SJCRH30 (cell line): ENCODE measurements at regions not wholly inside any gene's neighbourhood (a gene's known extent, or its start where the extent isn't known, plus 50 kb on each side); places are given as distances from the start of the nearest gene placed in this dataset.
A peak's percentile ranks its signal among the peaks of the same experiment; 100 is the strongest.

Source experiments
- DNase-seq, 2 experiments: peaks; one replicate each; pipeline ENCODE4 v3.0.0-alpha.2; 2015 to 2020
- H3K27ac ChIP-seq: fragments of 250-450 bp; sonication (Bioruptor Pico); 2 replicates; pipeline ENCODE4 v1.5.1; 2020; ENCODE audit warnings: mild to moderate bottlenecking, moderate library complexity
- H3K27me3 ChIP-seq: fragments of 250-450 bp; sonication (Bioruptor Pico); 2 replicates; pipeline ENCODE4 v1.5.1; 2020; ENCODE audit warnings: mild to moderate bottlenecking, moderate library complexity
- H3K36me3 ChIP-seq: fragments of 250-450 bp; sonication (Bioruptor Pico); 2 replicates; pipeline ENCODE4 v1.5.1; 2020; ENCODE audit warnings: mild to moderate bottlenecking, moderate library complexity
- H3K4me1 ChIP-seq: fragments of 250-450 bp; sonication (Bioruptor Pico); 2 replicates; pipeline ENCODE4 v1.5.1; 2020; ENCODE audit warnings: mild to moderate bottlenecking, moderate library complexity
- H3K4me3 ChIP-seq: fragments of 250-450 bp; sonication (Bioruptor Pico); 2 replicates; pipeline ENCODE4 v1.5.1; 2020; ENCODE audit warnings: mild to moderate bottlenecking, moderate library complexity
- H3K9me3 ChIP-seq: fragments of 250-450 bp; sonication (Bioruptor Pico); replicated peaks from 2 replicates; pipeline ENCODE4 v1.5.1; 2020; ENCODE audit warnings: mild to moderate bottlenecking, moderate library complexity

DNA sequence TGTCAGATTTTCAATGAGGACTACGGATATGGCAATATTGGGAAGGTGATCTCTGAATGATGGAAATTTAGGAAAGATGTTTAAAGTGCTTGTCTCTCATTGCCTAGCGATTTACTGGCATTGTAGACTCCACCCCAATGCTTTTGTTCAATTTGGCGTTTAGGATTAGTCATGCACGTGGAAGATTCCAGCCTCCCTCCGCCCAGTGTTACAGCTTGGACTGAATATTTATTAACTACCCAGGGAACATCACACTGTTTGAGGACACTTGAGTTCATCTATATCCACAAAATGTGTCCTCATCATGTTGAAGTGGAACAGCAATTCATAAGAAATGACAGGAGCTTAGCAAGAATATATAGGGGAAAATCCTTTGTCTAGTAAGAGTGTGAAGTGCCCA lies 738.8 kb upstream of the RBFOX1 start:
- Histone ChIP-seq H3K4me3 (no peak overlapping the region), H3K27ac (no peak overlapping the region), H3K9me3 (no peaks in the 10 kb centered on the region), H3K27me3 (0 out of 2 replicates have a peak, but pooled peaks cover 4% of the 10 kb centered on the region), H3K4me1 (no peaks in the 10 kb centered on the region), H3K36me3 (no peaks in the 10 kb centered on the region)
- DNase-seq, result no peak

DNA sequence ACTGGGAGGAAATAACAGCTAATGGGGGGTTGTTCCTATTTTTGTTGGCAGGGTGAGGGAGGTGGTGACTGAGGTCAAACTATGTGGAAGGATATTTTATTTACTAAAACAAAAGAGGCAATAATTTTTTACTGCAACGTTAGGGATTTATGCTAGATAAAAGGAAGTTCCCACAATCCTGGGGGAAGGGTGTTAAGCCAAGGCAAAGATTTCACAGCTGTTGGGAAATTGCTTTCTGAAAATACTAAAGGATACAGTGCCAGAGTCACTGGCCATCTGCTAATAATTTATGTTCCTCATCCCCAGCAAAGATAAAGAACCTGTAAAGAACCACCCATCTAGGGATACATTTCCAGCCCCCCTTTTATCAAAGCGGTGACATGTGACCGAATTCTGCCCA lies 756.0 kb upstream of the RBFOX1 start:
- Histone ChIP-seq H3K27ac (no peak overlapping the region), H3K27me3 (no peaks in the 10 kb centered on the region), H3K4me1 (no peaks in the 10 kb centered on the region), H3K4me3 (no peak overlapping the region), H3K36me3 (no peaks in the 10 kb centered on the region), H3K9me3 (no peaks in the 10 kb centered on the region)
- DNase-seq, result no peak

DNA sequence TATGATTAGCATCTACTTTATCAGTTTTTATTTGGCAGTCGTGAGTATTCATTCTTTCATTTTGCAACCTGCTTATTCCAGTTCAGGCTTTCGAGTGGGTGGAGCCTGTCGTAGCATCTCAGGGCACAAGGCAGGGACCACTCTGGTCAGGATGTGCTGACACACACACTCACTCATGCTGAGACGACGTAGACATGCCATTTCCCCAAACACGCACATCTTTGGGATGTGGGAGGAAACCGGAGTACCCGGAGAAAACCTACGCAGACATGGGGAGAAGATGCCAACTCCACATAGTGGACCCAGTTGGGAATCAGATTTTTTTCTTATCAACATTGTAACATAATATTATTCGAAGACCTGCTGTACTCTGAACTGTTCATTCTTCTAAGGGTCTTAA lies 756.5 kb upstream of the RBFOX1 start:
- H3K27me3 ChIP-seq, result no peaks in the 10 kb centered on the region
- no peak for DNase-seq
- H3K27ac ChIP-seq, result no peak overlapping the region
- H3K9me3 ChIP-seq, result no peaks in the 10 kb centered on the region
- H3K4me1 ChIP-seq, result no peaks in the 10 kb centered on the region
- H3K4me3 ChIP-seq, result no peak overlapping the region
- H3K36me3 ChIP-seq, result no peaks in the 10 kb centered on the region

DNA sequence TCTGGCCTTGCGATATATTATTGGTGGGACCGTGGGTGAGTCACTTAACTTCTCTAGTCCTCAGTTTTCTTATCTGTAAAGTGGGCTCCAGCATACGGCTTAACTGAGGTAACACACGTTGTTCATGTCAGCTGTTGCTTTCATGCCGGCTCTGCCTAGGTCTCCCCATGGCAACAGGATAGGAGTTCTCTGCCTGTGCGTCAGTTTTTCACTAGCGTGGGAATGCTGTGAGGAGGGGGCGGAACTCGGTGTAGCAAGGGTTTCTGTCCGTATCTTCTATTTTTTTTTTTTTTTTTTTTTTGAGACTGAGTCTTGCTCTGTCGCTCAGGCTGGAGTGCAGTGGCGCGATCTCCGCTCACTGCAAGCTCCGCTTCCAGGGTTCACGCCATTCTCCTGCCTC lies 758.5 kb upstream of the RBFOX1 start:
- Histone ChIP-seq H3K36me3 (no peaks in the 10 kb centered on the region), H3K9me3 (no peaks in the 10 kb centered on the region), H3K4me3 (no peak overlapping the region), H3K27ac (no peak overlapping the region), H3K4me1 (no peaks in the 10 kb centered on the region), H3K27me3 (no peaks in the 10 kb centered on the region)
- DNase-seq, result no peak

DNA sequence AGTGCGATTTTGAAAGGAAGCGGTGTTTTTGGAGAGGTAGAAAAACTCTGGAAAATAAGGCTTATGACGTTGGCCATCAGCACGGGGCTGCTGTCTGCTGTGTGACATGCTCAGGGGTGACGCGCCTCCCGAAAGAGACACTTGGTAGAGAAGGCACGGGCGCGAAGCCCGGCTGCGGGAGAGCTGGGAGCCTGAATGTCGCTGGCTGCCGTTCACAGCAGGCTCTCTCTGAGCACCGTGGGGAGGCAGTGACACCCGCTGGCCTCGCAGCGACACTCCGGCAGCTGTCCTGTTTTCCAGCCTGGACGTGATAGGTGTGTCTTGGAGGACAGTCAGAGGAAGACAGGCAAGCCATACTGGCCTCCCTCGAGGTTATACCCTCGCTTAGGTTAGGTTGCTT lies 759.1 kb upstream of the RBFOX1 start:
- no peaks in the 10 kb centered on the region for H3K36me3 ChIP-seq
- H3K9me3 ChIP-seq, result no peaks in the 10 kb centered on the region
- peak in 1 of 2 experiments; percentile 5 for DNase-seq
- H3K4me3 ChIP-seq, result no peak overlapping the region
- no peaks in the 10 kb centered on the region for H3K27me3 ChIP-seq
- H3K27ac ChIP-seq, result no peak overlapping the region
- no peaks in the 10 kb centered on the region for H3K4me1 ChIP-seq

DNA sequence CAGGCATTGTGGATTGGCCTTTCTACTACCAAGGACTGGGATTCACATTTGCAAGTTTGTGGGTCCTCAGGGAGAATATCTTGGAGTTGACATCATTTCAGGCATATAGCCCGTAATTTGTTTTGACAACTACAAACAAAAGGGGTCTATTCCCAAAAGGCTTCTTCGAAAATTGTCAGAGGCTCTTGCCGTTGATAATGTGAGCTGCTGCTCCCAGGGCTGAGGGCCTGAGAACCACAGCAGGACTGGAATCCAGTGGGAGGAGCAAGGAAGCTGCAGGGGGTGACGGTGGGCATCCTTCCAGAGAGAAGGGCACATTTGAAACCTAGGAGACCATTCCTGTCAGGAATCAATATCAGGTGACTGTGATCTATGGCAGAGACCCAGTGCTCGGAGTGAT lies 761.6 kb upstream of the RBFOX1 start:
- Histone ChIP-seq H3K9me3 (no peaks in the 10 kb centered on the region), H3K27me3 (no peaks in the 10 kb centered on the region), H3K4me3 (no peak overlapping the region), H3K27ac (no peak overlapping the region), H3K4me1 (no peaks in the 10 kb centered on the region), H3K36me3 (no peaks in the 10 kb centered on the region)
- no peak for DNase-seq

DNA sequence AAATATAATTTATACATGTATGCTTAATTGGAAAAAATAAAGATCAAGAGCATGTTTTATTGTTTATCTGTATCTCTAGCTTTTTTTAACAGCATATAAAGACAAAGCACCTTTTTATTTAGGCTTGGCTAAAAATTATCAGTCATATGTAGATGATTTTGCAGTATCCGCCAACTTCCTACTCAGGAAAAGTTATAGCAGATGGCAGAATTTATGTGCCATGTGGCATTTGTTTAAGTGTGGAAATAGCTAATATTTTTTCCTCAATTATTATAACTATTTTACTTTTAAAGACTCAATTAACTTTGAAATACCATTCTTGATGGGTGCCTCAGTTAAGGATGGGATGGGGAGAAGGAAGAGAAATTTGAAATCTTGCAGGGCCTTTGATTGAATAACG lies 762.1 kb upstream of the RBFOX1 start:
- Histone ChIP-seq H3K9me3 (no peaks in the 10 kb centered on the region), H3K4me1 (no peaks in the 10 kb centered on the region), H3K4me3 (no peak overlapping the region), H3K27ac (no peak overlapping the region), H3K27me3 (no peaks in the 10 kb centered on the region), H3K36me3 (no peaks in the 10 kb centered on the region)
- no peak for DNase-seq

DNA sequence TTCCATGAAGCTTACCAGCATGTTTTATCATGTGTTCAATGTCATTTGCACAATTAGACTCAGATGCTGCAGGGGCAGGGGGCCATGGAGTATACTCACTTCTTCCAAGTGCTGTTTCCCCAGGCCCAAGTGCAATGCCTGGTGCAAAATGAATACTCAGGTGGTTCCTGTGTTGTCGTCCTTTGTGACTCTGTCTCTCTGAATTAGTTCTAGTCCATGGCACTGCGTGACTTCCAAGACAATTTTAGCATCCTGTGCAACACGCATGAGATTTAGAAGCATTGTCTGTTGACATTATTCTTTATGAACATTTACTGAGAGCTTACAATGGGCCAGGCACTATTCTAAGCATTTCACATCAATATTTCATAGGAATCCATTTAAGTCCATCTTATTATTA lies 769.7 kb upstream of the RBFOX1 start:
- H3K4me3 ChIP-seq, result no peak overlapping the region
- DNase-seq, result no peak
- H3K9me3 ChIP-seq, result no peaks in the 10 kb centered on the region
- H3K4me1 ChIP-seq, result no peaks in the 10 kb centered on the region
- H3K27me3 ChIP-seq, result no peaks in the 10 kb centered on the region
- H3K27ac ChIP-seq, result no peak overlapping the region
- no peaks in the 10 kb centered on the region for H3K36me3 ChIP-seq

DNA sequence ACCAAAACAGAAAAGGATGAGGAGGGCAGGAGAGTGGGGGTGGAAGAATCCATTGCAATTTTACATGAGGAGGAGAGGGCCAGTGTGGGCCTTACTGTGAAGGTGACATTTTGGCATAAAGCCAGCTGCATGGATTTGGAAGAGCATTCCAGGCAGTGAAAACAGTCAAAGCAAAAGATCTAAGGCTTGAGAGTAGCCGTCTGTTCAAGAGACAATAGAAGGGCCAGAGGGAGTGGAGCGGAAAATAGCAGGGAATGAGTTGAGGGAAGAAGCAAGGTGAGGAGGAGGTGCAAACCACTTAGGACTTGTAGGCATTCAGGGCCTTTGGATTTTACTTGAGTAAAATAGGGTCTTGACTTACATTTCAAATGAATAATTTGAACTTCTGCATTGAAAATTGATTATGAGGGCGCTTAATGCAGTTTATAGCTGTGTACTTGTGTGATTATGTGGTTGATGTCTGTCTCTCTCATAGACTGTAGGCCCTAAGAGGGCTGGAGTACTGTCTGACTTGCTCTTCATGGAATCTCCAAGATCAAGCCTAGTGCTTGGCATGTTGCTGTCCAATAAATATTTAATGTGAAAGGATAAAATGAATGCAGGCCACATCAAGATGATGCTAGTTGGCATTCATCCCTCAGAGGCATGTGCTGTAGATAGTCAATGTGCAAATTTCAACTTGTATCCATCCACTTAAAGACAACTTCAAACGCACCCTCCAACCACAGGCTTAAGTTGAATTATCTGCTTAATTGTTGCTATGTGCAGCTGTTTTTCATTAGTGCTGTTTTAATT lies 772.1 kb upstream of the RBFOX1 start:
- Histone ChIP-seq H3K4me1 (no peaks in the 10 kb centered on the region), H3K4me3 (no peak overlapping the region)

DNA sequence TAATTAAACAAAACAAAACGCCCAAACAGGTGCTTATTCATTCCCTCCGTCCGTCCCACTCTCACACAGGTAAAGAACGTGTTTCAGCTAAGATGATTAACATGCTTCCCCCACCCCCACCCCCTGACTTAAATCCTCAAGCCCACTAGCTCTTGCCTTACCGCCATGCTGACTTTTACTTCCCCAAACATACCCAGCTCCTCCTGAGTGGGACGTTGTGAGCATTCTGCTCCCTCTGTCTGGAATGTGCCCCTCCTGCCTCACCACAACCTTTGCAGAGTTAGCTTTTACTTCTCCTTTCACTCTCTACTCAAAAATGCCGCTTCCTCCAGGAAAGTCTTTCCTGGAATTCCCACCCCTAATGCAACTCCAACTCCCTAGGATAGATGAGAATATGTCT lies 774.0 kb upstream of the RBFOX1 start:
- Histone ChIP-seq H3K9me3 (no peaks in the 10 kb centered on the region), H3K36me3 (no peaks in the 10 kb centered on the region), H3K4me1 (no peaks in the 10 kb centered on the region), H3K27me3 (no peaks in the 10 kb centered on the region), H3K4me3 (no peak overlapping the region), H3K27ac (no peak overlapping the region)
- no peak for DNase-seq

More for the DNA sequence above, 772.1 kb upstream of the RBFOX1 start:
- no peak overlapping the region for H3K27ac ChIP-seq
- H3K9me3 ChIP-seq, result no peaks in the 10 kb centered on the region
- H3K27me3 ChIP-seq, result no peaks in the 10 kb centered on the region
- DNase-seq, result no peak
- H3K36me3 ChIP-seq, result no peaks in the 10 kb centered on the region

DNA sequence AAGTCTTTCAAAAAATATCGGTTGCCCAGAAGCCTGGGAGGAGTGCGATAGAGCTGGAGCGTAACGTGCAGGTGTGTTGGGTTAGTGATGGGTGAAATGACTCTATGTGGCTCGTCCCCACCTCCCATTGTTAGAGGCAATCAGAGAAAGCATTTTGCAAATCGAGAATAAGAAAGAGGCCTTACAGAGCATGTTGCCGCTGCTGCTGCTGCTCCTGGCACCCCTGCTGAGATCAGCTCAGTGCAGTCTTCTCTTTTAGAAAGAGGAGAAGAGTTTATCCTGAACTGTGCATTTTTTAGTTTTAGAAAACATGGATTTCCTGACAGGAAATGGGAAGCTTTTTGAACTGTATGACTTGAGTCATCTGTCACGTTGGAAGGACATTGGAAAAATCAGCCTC lies 774.5 kb upstream of the RBFOX1 start:
- no peaks in the 10 kb centered on the region for H3K9me3 ChIP-seq
- no peaks in the 10 kb centered on the region for H3K27me3 ChIP-seq
- H3K36me3 ChIP-seq, result no peaks in the 10 kb centered on the region
- DNase-seq, result no peak
- no peak overlapping the region for H3K27ac ChIP-seq
- H3K4me3 ChIP-seq, result no peak overlapping the region
- no peaks in the 10 kb centered on the region for H3K4me1 ChIP-seq

DNA sequence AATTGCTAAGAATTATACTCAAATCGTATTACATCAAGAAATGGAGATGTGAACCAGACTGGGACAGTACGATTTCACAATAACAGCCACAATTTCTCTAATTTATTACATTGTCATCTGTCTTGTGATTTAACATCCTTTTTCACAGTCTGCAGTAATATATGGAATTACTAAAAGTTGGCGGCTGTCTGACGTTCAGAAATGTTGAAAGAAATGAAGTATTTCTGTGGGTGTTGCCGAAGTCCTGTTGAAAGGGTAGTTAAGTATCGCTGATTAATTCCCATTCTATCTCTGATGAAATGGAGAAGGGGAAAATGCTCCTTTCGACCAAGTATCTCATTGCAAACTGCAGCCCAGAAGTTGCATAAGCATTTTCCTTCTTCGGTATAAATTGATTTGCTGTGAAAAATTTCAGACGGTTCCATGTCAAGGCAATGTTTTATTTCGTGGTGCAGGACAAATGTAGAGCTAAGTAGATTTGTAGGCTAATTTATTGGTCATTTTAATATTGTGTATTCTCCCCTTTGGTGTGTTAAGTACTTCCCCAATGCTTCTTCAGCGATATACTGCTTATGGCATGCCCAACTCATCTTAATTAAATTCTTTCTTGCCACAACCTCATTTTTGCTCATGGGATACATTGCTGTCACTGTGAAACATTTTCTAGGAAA lies 775.2 kb upstream of the RBFOX1 start:
- no peaks in the 10 kb centered on the region for H3K4me1 ChIP-seq
- H3K4me3 ChIP-seq, result no peak overlapping the region
- no peak overlapping the region for H3K27ac ChIP-seq
- no peaks in the 10 kb centered on the region for H3K27me3 ChIP-seq
- H3K9me3 ChIP-seq, result no peaks in the 10 kb centered on the region
- no peaks in the 10 kb centered on the region for H3K36me3 ChIP-seq
- no peak for DNase-seq

DNA sequence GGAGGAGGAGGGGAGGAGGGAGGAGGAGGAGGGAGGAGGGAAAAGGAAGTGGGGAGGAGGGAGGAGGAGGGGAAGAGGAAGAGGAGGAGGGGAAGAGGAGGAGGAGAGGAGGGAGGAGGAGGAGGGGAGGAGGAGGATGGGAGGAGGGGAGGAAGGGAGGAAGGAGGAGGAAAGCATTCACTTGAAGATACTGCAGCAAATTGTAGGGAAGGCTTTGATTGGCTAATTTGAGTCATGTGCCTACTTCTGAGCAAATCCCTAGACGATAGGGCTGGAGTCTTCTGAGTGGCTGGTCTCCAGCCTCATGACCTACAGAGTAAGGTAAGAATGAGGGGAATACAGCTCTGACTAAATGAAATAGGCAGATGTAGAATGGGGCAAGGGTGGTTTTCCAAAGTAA lies 783.2 kb upstream of the RBFOX1 start:
- no peaks in the 10 kb centered on the region for H3K9me3 ChIP-seq
- H3K36me3 ChIP-seq, result no peaks in the 10 kb centered on the region
- DNase-seq, result no peak
- no peaks in the 10 kb centered on the region for H3K27me3 ChIP-seq
- no peak overlapping the region for H3K27ac ChIP-seq
- H3K4me3 ChIP-seq, result no peak overlapping the region
- H3K4me1 ChIP-seq, result no peaks in the 10 kb centered on the region

DNA sequence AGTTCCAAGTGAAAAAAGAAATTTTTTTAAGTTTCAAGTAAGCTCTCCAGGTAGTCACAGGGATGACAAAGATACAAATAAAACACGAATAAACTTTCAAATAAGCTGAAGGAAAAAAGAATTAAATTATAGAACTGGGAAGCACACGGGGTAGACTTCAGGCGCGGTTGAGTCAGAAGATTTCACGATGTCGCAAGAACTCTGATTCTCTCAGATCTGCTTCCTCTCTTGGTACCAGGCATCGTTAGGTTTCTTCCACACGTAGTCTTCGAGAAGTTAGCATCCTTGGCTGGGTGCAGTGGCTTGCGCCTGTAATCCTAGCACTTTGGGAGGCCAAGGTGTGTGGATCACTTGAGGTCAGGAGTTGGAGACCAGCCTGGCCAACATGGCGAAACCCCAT lies 784.1 kb upstream of the RBFOX1 start:
- Histone ChIP-seq H3K9me3 (no peaks in the 10 kb centered on the region), H3K4me1 (no peaks in the 10 kb centered on the region), H3K4me3 (no peak overlapping the region), H3K27me3 (no peaks in the 10 kb centered on the region), H3K27ac (no peak overlapping the region), H3K36me3 (no peaks in the 10 kb centered on the region)
- DNase-seq, result no peak

DNA sequence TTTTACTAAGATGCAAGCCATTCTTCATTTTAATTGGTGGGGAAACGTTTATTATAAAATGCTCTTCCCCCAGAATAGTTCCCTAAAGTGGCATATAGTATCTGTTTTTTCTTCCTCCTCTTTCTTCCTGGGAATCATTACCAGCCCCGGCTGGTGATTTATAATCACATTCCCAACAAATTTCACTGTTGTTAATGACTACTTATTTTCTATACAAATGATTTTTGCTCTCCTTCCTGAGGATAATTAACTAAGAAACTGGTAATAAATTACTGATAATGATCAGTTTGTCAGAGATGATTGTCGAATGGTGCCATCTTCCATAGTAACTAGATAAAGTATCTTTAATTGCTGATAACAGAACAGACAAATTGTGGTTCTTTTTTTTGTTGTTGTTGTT lies 785.5 kb upstream of the RBFOX1 start:
- Histone ChIP-seq H3K9me3 (no peaks in the 10 kb centered on the region), H3K27ac (no peak overlapping the region), H3K4me3 (no peak overlapping the region), H3K27me3 (no peaks in the 10 kb centered on the region), H3K4me1 (no peaks in the 10 kb centered on the region), H3K36me3 (no peaks in the 10 kb centered on the region)
- DNase-seq, result no peak

DNA sequence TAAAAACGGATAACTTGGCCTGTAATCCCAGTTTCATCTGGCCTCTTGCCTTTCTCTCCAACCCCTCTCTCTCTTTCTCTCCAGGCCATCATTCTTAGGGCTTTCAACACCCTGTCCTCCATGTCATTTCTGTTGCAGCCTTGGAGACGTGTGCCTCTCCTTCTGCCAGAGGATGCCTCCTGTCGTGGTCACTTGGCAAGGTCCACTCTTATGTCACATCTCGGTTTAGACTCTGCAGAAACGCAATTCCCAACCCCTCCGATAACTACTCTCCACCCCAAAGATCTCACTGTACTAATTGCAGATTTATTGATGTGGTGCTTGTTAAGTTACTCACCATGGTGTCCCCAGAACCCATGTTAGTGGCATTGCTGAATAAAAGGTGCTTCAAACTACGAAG lies 787.3 kb upstream of the RBFOX1 start:
- no peak for DNase-seq
- H3K4me1 ChIP-seq, result no peaks in the 10 kb centered on the region
- no peak overlapping the region for H3K27ac ChIP-seq
- H3K4me3 ChIP-seq, result no peak overlapping the region
- H3K9me3 ChIP-seq, result no peaks in the 10 kb centered on the region
- no peaks in the 10 kb centered on the region for H3K27me3 ChIP-seq
- no peaks in the 10 kb centered on the region for H3K36me3 ChIP-seq
